ENCODE measurements at regions not wholly inside any gene's neighbourhood (a gene's known extent, or its start where the extent isn't known, plus 50 kb on each side); places are given as distances from the start of the nearest gene placed in this dataset.
"Not testable (repeated sequence)": the region's sequence is repeated elsewhere in the genome, so short reads cannot be mapped to it uniquely, and the experiment has no call there.

DNA sequence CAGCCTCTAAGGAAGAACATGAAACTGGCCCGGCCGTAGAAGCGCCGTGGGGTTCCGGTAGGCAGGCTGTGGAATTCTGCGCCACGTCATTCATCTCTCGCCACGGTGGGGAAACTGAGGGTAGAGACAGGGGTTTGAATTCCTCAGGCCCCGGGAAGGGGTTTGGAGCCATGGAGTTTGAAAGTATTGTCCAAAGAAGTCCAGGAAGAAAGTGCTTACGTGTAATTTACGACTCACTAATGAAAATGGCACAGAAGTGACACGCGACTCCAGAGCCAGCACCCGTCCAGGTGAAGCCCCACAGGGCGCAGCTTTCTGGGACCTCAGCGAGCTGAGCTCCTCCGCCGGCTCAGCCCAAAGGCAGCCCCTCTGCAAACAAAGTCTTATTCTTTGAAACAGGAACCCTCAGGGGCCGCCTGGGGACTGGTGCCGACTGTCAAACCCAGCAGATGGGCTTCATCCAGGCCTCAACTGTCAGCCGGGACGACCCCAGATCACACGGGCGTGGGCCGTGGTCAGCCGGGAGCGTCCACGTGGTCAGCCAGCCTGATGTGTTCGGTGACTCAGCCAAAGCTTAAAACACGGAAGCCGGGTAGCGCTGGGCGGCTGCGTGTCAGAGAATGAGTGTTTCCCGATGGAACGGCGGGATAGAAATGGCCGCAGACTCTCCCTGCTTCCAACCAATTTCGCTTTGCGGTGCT lies 200.0 kb downstream of the LAT start:
- H3K9me3 Mint-ChIP-seq (ENCODE audit: low read depth); DNase-seq (ENCODE audit: low spot score, unreplicated experiment); H3K36me3 Mint-ChIP-seq (ENCODE audit: insufficient read depth); H3K27me3 Mint-ChIP-seq; H3K4me3 Mint-ChIP-seq (ENCODE audit: low read depth); H3K4me1 Mint-ChIP-seq (ENCODE audit: low read depth); H3K27ac Mint-ChIP-seq: not testable (repeated sequence)

GRCh38 chr16:29182940-29183868 lies 198.4 kb downstream of the LAT start:
- not testable (repeated sequence) for H3K4me3 Mint-ChIP-seq (ENCODE audit: low read depth); H3K4me1 Mint-ChIP-seq (ENCODE audit: low read depth); H3K9me3 Mint-ChIP-seq (ENCODE audit: low read depth); DNase-seq (ENCODE audit: low spot score, unreplicated experiment); H3K36me3 Mint-ChIP-seq (ENCODE audit: insufficient read depth); H3K27ac Mint-ChIP-seq; H3K27me3 Mint-ChIP-seq

GRCh38 chr16:29182501-29182900 lies 197.6 kb downstream of the LAT start:
- Mint-ChIP-seq H3K27ac (no peak overlapping the region), H3K9me3 (ENCODE audit: low read depth) (no peaks in the 10 kb centered on the region), H3K4me3 (ENCODE audit: low read depth) (no peak overlapping the region), H3K27me3 (no peaks in the 10 kb centered on the region), H3K4me1 (ENCODE audit: low read depth) (peaks cover 2% of the 10 kb centered on the region), H3K36me3 (ENCODE audit: insufficient read depth) (no peaks in the 10 kb centered on the region)
- no peak for DNase-seq (ENCODE audit: low spot score, unreplicated experiment)
- TF ChIP-seq, protein P1, sequence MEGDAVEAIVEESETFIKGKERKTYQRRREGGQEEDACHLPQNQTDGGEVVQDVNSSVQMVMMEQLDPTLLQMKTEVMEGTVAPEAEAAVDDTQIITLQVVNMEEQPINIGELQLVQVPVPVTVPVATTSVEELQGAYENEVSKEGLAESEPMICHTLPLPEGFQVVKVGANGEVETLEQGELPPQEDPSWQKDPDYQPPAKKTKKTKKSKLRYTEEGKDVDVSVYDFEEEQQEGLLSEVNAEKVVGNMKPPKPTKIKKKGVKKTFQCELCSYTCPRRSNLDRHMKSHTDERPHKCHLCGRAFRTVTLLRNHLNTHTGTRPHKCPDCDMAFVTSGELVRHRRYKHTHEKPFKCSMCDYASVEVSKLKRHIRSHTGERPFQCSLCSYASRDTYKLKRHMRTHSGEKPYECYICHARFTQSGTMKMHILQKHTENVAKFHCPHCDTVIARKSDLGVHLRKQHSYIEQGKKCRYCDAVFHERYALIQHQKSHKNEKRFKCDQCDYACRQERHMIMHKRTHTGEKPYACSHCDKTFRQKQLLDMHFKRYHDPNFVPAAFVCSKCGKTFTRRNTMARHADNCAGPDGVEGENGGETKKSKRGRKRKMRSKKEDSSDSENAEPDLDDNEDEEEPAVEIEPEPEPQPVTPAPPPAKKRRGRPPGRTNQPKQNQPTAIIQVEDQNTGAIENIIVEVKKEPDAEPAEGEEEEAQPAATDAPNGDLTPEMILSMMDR (IDR thresholded peaks at IDR 0.05; ENCODE audit: unreplicated experiment), result no peak

GRCh38 chr16:29181921-29182411 lies 197.1 kb downstream of the LAT start:
- H3K27ac Mint-ChIP-seq; H3K4me1 Mint-ChIP-seq (ENCODE audit: low read depth); H3K36me3 Mint-ChIP-seq (ENCODE audit: insufficient read depth); H3K27me3 Mint-ChIP-seq; H3K4me3 Mint-ChIP-seq (ENCODE audit: low read depth); H3K9me3 Mint-ChIP-seq (ENCODE audit: low read depth); DNase-seq (ENCODE audit: low spot score, unreplicated experiment): not testable (repeated sequence)
- TF ChIP-seq, protein P1 (IDR thresholded peaks at IDR 0.05; ENCODE audit: unreplicated experiment), result peak; percentile 39

DNA sequence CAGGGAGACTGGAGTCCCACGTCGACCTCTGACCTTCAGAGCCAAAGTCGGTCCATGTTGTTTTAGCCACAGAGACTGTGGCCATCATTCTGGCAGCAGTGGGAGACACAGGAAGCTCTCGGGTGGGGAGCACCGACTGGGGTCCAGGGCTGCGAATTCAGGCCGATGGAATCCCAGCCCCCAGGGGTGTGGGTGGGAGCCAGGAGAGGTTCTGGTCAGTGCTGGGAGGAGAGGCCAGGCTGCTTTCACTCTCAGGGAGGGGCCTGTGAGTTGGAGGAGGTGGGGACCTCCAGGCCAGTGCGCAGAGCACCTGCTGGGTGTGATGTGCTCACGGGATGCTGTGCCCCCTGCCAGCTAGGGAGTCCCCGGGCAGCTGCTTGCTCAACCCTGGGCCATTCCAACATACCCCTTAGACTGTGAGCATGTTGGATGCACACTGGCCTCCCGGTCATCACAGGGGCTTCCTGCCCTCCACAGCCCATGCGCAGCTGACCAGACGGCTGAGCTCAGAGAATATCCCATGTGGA lies 196.5 kb downstream of the LAT start:
- not testable (repeated sequence) for H3K27me3 Mint-ChIP-seq; H3K36me3 Mint-ChIP-seq (ENCODE audit: insufficient read depth); H3K4me1 Mint-ChIP-seq (ENCODE audit: low read depth); H3K9me3 Mint-ChIP-seq (ENCODE audit: low read depth); H3K4me3 Mint-ChIP-seq (ENCODE audit: low read depth); DNase-seq (ENCODE audit: low spot score, unreplicated experiment); H3K27ac Mint-ChIP-seq

DNA sequence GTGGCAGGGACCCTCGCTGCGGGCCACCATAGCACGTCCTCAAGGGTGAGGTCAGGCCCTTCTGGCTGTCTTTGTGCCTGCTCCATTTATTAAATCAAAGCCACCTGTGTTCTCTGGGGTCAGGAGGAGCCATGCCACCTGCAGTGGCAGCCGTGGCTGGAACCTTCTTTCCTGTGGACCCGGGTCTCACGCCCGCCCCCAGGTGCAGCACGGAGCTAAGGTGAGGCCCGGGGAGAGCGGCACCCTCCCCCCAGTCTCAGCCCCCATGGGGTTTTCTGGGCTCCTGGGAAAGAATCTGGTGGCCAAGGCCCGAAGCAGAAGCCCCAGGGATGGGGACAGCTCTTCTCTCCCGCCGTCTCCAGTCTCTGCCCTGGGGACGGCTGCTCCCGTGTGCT lies 195.4 kb downstream of the LAT start:
- not testable (repeated sequence) for H3K27ac Mint-ChIP-seq; H3K36me3 Mint-ChIP-seq (ENCODE audit: insufficient read depth); H3K9me3 Mint-ChIP-seq (ENCODE audit: low read depth); H3K4me3 Mint-ChIP-seq (ENCODE audit: low read depth); DNase-seq (ENCODE audit: low spot score, unreplicated experiment); H3K27me3 Mint-ChIP-seq; H3K4me1 Mint-ChIP-seq (ENCODE audit: low read depth)

GRCh38 chr16:29179401-29180205 lies 194.8 kb downstream of the LAT start:
- H3K36me3 Mint-ChIP-seq (ENCODE audit: insufficient read depth); H3K4me3 Mint-ChIP-seq (ENCODE audit: low read depth); H3K4me1 Mint-ChIP-seq (ENCODE audit: low read depth); H3K9me3 Mint-ChIP-seq (ENCODE audit: low read depth); DNase-seq (ENCODE audit: low spot score, unreplicated experiment); H3K27me3 Mint-ChIP-seq; H3K27ac Mint-ChIP-seq: not testable (repeated sequence)

DNA sequence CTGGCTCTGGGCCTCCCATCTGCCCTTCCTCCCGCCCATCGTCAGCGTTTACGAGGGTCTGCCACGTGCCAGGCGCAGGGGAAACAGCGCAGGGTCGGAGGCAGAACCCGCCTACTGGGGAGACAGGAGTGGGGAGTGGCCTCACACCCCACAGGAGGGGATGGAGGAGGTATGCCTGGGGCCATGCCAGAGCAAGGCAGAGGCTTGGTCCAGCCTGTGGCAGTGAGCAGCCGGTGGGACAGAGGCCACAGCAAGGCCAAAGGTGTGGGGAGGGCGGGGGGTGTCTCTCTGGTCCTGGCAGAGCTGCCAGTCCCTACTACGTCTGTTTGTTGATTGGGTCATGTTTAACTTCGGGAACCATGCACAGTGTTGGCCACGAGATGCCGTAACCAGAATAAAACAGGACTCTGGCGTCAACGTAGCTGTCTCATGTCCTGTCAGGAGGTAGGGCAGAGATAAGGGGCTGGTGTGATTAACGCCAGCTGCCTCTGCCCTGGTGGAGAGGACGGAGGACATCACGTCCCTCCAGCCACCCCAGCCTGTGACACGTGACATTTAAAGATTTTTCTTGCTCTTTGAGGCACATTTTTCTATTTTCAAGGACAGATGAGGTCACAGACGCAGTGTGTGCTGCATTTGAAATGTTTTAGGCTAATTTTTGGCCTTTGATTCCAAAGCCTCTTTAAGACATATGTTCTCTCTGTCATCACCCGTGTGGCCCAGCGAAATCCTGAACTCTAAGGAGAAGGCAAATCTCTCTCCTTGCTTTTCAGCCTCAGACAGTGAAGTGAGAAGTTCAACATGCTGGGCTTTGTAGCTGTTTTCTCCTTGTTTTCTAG lies 193.3 kb downstream of the LAT start:
- DNase-seq (ENCODE audit: low spot score, unreplicated experiment); H3K27me3 Mint-ChIP-seq; H3K4me3 Mint-ChIP-seq (ENCODE audit: low read depth); H3K27ac Mint-ChIP-seq; H3K36me3 Mint-ChIP-seq (ENCODE audit: insufficient read depth); H3K9me3 Mint-ChIP-seq (ENCODE audit: low read depth); H3K4me1 Mint-ChIP-seq (ENCODE audit: low read depth): not testable (repeated sequence)

DNA sequence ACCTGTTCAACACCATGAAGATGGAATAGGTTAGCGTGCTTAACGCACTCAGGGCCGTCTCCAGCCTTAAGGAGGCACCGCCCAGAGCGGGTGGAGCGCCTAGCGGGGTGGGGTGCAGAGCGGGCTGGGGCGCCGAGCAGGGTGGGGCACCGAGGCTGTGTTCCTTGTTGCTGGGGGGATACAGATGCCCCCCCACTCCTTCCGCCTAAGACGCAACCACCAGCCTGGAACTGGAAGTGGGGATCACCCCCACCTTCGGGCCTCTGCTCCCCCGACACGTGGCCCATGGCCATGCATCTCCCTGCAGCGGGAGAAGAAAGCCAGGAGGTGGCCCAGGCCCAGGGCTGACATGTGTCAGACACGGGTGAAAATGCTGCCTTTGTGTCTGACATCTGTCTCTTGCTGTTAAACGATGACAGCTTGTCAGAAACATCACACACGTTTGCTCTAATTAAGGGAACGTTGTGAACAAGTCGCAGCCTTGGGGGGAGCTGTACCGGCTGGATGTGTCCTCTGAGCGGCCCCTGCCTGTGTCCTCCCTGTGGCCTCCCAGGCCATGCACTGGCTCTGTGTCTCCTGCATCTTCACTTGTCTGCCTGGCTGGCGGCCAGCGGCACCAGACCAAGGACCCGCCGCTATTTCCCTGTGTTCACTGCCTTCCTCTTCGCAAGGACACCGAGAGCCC lies 192.5 kb downstream of the LAT start:
- H3K36me3 Mint-ChIP-seq (ENCODE audit: insufficient read depth); H3K4me3 Mint-ChIP-seq (ENCODE audit: low read depth); H3K27me3 Mint-ChIP-seq; H3K27ac Mint-ChIP-seq; DNase-seq (ENCODE audit: low spot score, unreplicated experiment); H3K9me3 Mint-ChIP-seq (ENCODE audit: low read depth); H3K4me1 Mint-ChIP-seq (ENCODE audit: low read depth): not testable (repeated sequence)

Data from progenitor cell of endocrine pancreas (in vitro differentiated cells).